HEK293T (cell line): ENCODE measurements at regions not wholly inside any gene's neighbourhood (a gene's known extent, or its start where the extent isn't known, plus 50 kb on each side); places are given as distances from the start of the nearest gene placed in this dataset.

Experiments
- BHLHE40 ChIP-seq: fragments of 450-650 bp; IDR thresholded peaks from 2 replicates; pipeline ENCODE4 v1.6.1; 2016; ENCODE audit warnings: mild to moderate bottlenecking, moderate library complexity, borderline replicate concordance
- ELF4 ChIP-seq: fragments of 450-650 bp; IDR thresholded peaks from 2 replicates; pipeline ENCODE4 v1.6.1; 2017; ENCODE audit warnings: antibody characterized with exemption
- FOXM1 ChIP-seq: fragments of 450-650 bp; IDR thresholded peaks from 2 replicates; pipeline ENCODE4 v1.6.1; 2017; ENCODE audit warnings: mild to moderate bottlenecking, borderline replicate concordance
- HDGF ChIP-seq: fragments of 450-650 bp; IDR thresholded peaks from 2 replicates; pipeline ENCODE4 v1.6.1; 2017; ENCODE audit warnings: antibody characterized with exemption, borderline replicate concordance
- NFRKB ChIP-seq: fragments of 450-650 bp; IDR thresholded peaks from 2 replicates; pipeline ENCODE4 v1.6.1; 2016; ENCODE audit warnings: mild to moderate bottlenecking, moderate library complexity
- SP1 ChIP-seq: fragments of 450-650 bp; IDR thresholded peaks from 2 replicates; pipeline ENCODE4 v1.6.1; 2017

GRCh38 chr5:38714703-38715355 is 131.0 kb upstream of the OSMR start:
- TF ChIP-seq ELF4, result no peak
- TF ChIP-seq BHLHE40, result no peak
- TF ChIP-seq NFRKB, result no peak
- no peak for TF ChIP-seq SP1
- TF ChIP-seq FOXM1, result no peak
- TF ChIP-seq HDGF, result no peak
